ENCODE measurements at regions not wholly inside any gene's neighbourhood (a gene's known extent, or its start where the extent isn't known, plus 50 kb on each side); places are given as distances from the start of the nearest gene placed in this dataset.

DNA sequence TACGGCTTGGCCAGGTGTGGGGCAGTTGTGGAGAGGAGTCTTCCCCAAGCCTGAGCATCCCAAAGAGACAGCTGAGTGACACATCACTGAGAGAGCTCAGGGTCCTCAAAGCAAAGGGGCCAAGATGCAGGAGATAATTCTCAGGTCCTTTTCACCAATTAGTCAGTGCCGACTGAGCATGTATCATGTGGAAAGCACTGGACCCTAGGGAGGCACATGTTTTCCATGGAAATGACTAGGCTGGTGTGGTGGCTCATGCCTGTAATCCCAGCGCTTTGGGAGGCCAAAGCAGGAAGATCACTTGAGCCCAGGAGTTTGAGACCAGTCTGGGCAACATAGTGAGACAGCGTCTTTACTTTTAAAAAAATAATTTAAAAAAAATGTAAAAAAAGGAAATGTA, 67.3 kb upstream of the PRPS1 start:
- DNase-seq (ENCODE audit: low spot score): no peak

DNA sequence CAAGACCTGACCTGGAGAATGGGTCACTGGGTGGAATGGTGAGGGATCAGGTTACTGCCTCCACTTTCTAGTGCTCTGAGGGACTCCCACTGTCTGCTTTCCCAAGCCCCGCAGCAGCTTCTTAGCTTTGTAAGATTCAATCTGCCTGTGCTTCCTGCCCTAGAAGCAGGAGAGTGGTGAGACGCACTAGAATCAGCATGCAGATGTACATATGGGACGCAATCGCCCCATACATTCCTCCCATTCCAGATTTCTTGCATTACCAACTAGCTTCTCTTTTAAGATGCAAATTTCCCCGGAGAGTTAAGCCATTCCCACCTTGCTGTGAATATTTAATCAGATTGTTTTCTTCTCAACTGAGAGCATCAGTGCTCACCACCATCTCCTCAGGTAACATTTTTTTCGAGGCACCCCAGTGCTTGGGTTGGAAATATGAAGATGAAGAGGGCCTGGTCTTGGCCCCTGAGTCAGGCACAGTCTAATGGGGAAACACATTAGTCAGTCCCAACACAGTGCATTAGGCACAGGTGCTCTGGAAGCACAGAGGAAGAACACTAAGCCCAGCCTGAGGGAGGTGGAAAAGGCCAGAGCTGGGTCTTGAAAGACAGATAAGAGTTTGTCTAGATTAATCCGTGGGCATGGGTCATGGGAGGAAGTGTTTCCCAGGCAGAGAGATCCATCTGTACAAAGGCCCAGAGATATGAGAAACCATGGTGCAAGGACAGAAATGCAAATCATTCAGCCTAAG, 66.7 kb upstream of the PRPS1 start:
- no peak for DNase-seq (ENCODE audit: low spot score)

DNA sequence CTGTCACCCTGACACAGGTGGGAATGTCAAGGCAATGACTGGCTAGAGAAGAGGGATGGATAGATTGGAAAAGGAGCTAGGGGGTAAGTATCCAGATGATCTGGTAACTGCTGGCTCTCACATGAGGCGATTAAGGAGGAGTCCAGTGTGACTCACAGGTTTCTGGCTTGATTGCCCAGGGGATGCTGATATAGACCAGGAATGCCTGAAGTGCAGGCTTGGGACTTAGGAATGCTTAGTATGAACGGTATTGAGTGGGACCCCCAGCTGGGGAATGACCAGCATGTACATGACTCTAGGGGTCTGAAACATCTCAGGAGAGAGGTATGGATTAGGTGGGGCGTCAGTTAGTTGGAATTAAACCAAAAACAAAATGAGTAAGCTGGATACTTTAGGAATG, 65.8 kb upstream of the PRPS1 start:
- DNase-seq (ENCODE audit: low spot score): peak; percentile 62

DNA sequence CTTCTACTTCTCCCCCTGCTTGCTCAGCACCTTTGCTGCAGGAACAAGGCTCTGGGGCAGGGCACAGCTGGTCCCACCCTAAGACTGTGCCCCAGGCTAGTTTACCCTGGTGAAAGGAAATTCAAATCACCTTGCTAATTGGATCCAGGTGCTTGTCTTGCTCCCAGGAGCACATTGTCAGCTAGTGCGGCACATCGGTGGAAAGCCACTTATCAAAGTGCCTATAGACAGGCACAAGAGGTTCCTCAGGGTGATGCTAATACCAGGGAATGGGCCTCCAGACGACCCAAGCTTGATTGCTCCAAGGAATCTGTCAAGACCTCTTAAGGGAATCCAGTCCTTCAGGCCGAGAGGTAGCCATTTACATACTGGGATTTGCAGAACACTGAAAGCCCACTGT, 64.5 kb upstream of the PRPS1 start:
- DNase-seq (ENCODE audit: low spot score): no peak

GRCh38 chrX:107565015-107565414, 63.3 kb upstream of the PRPS1 start:
- no peak for DNase-seq (ENCODE audit: low spot score)

DNA sequence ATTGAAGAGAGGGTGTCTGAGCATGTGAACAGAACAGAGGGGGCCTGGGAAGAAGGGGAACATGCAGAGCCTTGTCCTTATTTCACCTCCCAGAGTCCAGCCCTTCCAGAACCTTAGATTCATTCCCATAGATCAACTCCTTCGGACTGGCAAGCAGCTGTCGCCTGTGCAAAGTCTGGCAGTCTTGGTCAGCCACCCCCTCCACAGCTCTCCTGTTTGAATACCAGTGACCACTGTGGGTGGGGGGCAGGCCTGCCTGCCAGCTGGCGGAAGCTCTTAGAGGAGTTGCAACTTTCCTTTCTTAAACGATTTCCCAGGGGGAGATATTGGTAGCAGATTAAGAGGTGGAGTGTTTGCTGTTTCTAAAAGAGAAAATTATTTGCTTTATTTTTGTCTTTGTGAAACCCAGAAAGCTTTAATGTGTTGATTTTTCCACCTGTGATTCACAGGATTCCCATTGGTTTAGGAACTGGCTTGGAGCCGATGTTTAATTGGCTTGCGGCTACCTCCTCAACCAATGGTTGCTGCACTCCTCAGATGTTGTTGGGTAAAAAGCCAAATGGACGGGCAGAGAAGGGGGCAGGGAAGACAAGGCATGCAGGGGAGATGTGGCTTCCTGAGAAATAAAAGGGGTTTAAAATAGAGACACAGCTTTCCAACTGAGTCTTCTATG, 62.2 kb upstream of the PRPS1 start:
- DNase-seq (ENCODE audit: low spot score): peak; percentile 38

DNA sequence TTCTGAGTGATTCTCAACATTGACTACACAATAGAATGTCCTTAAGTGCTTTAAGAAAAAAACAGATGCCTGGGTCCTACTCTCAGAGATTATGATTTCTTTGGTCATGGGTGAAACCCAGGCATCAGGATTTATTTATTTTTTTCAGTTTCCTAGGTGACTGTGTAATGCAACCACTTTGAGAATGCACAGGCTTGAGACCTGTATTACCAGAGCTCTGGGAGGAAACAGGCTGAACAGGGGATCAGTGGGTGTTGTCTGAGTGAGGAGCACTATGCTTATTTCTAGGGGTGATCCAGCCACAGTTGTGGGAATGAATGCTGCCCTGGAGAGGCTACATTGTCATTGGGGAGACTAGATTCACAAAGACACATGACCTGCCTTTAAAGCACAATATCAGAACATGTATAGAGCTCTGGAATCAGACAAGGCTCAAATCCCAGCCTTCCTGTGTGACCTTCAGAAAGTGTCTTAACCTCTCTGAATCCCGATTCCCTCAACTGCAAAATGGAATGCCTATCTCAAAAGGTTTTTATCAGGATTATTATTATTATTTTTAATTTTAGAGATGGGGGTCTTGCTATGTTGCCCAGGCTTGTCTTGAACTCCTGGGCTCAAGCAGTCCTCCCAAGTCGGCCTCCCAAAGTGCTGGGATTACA, 61.6 kb upstream of the PRPS1 start:
- no peak for DNase-seq (ENCODE audit: low spot score)

GRCh38 chrX:107567370-107567769, 60.9 kb upstream of the PRPS1 start:
- no peak for DNase-seq (ENCODE audit: low spot score)

GRCh38 chrX:107571296-107571998, 56.9 kb upstream of the PRPS1 start:
- DNase-seq (ENCODE audit: low spot score): peak; percentile 77

DNA sequence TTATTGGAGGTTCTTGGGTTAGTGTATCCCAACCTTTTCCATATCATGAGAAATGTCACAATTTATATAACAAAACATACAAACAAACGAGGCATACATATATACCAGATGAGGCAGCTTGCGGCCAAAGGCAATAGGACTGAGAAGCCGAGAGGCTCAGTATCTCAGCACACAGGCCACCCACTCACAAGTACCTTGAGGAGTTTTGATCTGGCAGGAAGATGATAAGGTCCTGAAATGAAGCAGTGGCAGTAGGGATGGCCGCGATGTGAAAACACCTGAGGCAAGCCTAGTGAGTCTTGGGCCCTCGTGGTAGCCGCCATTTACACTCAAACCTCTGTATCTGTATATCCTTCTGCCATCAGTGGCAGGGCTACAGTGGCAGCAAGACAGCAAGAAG, 55.3 kb upstream of the PRPS1 start:
- DNase-seq (ENCODE audit: low spot score): no peak

DNA sequence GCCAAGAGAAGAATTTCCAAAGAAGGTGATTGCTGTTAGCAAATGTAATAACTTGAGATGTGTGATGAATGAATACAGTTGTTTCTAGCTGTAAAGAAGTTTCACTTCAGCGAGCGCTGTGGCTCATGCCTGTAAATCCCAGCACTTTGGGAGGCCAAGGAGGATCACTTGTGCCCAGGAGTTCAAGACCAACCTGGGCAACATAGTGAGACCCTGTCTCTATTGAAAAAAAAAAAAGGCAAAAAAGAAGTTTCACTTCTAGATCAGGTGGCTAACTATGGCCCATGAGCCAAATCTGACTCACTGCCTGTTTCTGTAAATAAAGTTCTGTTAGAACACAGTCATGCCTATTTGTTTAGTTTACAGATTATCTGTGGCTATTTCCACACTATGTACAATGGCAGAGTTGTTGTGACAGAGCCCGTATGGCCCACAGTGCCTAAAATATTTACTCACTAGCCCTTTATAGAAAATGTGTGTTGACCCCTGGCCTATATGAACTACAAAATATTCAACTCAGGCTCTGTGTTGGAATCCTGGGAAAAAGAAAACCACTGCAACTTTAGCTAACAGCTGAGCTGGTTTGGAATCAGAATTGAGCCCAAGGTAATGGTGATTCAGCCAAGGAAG, 54.1 kb upstream of the PRPS1 start:
- DNase-seq (ENCODE audit: low spot score): no peak

- no peak for DNase-seq (ENCODE audit: low spot score)
These were observed 53.6 kb upstream of the PRPS1 start for GRCh38 chrX:107574711-107575110.

GRCh38 chrX:107576392-107576791, 51.9 kb upstream of the PRPS1 start:
- DNase-seq (ENCODE audit: low spot score): no peak

DNA sequence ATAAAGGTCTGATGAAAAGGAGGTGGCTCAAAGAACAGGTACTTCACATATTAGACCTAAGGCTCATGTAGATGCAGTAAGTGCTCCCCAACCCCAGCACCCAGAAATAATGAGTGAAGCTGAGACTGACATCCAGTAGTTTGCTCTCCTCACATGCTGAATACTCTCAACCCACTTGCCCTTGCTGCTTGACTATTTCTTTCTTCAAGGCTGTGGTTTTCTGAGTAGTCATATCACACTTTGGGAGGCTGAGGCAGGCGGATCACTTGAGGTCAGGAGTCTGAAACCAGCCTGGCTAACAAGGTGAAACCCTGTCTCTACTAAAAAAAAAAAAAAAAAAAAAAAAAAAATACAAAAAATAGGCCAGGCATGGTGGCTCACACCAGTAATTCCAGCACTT, 51.5 kb upstream of the PRPS1 start:
- DNase-seq (ENCODE audit: low spot score): no peak

DNA sequence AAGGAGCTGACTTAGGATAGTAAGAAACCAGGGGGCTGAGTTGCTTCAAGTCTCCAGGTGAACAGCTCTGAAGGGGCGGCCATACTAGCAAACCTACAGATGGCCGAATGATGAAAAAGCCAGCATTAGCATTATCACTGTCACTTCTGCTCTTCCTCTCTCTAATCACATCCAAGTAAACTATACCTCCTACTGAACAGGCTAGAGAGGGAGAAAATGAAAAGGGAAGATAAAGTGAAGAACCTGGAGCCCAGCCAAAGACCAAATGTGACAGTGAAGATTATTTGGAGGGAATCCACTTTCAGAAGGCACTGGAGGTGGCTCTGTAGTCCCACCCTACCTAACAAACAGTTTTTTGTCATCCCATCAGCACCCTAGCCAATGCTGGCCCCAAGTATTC, 50.4 kb upstream of the PRPS1 start:
- DNase-seq (ENCODE audit: low spot score): no peak

All from AG08396 (cell line).